Left kidney (tissue), 1 donor: ENCODE measurements at regions not wholly inside any gene's neighbourhood (a gene's known extent, or its start where the extent isn't known, plus 50 kb on each side); places are given as distances from the start of the nearest gene placed in this dataset.
"Not testable (repeated sequence)": the region's sequence is repeated elsewhere in the genome, so short reads cannot be mapped to it uniquely, and the experiment has no call there.

Experiments used
- DNase-seq: peaks from one replicate; pipeline ENCODE4 v3.0.0-alpha.2; 2013

DNA sequence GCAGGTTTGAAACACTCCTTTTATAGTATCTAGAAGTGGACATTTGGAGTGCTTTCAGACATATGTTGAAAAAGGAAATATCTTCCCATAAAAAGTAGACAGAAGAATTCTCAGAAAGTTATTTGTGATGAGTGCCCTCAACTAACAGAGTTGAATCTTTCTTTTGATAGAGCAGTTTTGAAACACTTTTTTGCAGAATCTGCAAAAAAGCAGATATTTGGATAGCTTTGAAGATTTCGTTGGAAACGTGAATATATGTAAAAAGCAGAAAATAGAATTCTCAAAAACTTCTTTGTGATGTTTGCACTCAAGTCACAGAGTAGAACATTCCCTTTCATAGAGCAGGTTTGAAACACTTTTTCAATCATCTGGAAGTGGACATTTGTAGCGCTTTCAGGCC, 676.4 kb upstream of the ZNF337 start:
- not testable (repeated sequence) for DNase-seq

DNA sequence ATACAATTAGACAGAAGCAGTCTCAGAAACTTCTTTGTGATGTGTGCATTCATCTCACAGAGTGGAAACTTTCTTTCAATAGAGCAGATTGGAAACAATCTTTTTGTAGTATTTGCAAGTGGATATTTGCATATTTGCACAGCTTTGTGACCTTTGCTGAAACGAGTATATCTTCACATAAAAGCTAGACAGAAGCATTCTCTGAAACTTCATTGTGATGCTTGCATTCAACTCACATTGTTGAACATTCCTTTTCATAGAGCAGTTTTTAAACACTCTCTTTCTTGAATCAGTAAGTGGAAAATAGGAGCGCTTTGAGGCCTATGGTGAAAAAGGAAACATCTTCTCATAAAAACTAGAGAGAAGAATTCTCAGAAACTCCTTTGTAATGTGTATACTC, 657.9 kb upstream of the ZNF337 start:
- DNase-seq: no peak

- DNase-seq: no peak
Observed at GRCh38 chr20:26347396-26347795, 650.7 kb upstream of the ZNF337 start.

DNA sequence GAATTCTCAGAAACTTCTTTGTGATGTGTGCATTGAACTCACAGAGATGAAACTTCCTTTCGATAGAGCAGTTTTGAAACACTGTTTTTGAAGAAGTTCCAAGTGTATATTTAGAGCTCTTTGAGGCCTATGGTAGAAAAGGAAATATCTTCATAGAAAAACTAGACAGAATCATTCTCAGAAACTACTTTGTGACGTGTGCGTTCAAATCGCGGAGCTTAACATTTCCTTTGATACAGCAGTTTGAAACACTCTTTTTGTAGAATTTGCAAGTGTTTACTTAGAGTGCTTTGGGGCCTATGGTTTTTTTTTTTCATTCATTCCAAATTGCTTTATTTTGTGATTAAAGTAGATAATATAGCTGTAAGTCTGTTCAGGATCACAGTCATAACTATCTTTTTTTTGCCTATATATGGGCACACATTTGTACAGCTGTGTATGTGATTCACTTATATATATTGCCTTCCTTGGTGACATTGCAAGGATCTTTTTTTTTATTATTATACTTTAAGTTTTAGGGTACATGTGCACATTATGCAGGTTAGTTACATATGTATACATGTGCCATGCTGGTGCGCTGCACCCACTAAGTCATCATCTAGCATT, 643.9 kb upstream of the ZNF337 start:
- DNase-seq: not testable (repeated sequence)

GRCh38 chr20:26324177-26324576, 627.5 kb upstream of the ZNF337 start:
- no peak for DNase-seq

GRCh38 chr20:26315054-26315453, 618.4 kb upstream of the ZNF337 start:
- DNase-seq: no peak

GRCh38 chr20:26309720-26310119, 613.1 kb upstream of the ZNF337 start:
- not testable (repeated sequence) for DNase-seq

DNA sequence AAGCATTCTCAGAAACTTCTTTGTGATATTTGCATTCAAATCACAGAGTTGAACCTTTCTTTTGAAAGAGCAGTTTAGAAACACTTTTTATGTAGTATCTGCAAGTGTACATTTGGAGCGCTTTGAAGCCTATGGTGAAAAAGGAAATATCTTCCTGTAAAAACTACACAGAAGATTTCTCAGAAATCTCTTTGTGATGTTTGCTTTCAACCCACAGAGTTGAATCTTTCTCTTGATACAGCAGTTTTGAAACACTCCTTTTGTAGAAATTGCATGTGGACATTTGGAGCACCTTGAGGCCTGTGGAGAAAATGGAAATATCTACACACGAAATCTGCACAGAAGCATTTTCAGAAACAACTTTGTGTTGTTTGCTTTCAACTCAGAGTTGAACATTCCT, 612.3 kb upstream of the ZNF337 start:
- no peak for DNase-seq

GRCh38 chr20:26295006-26295405, 598.4 kb upstream of the ZNF337 start:
- DNase-seq: no peak

- not testable (repeated sequence) for DNase-seq
Observed at GRCh38 chr20:26288379-26289061, 591.9 kb upstream of the ZNF337 start.

DNA sequence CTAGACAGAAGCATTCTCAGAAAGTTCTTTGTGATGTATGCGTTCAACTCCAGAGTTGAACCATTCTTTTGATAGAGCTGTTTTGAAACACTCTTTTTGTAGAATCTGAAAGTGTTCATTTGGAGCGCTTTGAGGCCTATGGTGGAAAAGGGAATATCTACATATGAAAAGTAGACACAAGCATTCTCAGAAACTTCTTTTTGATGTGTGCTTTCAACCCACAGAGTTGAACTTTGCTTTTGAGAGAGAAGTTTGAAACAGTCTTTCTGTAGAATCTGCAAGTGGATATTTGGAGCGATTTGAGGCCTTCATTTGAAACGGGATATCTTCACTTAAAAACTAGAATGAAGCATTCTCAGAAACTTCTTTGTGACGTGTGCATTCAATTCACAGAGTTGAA, 582.6 kb upstream of the ZNF337 start:
- no peak for DNase-seq

GRCh38 chr20:26277339-26277738, 580.7 kb upstream of the ZNF337 start:
- no peak for DNase-seq

- DNase-seq: no peak
Observed at GRCh38 chr20:26276554-26277210, 580.0 kb upstream of the ZNF337 start.

DNA sequence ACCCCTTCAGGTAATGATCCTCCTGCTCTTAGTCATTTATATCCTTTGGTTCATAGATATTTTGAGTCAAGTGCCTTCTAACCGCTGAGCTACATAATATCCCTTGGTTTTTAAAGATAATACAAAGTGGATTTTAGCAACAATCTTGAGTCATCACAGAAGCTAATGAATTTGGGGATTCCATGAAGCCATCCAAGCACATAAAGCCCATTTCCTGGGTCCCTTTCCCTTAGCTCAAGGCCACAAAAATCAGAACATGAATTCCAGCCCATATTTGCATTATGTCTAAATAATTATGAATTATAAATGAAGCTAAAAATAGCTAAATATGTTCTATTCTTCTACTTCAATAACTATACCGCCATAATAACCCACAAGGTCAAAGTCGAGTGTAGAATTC, 572.1 kb upstream of the ZNF337 start:
- not testable (repeated sequence) for DNase-seq

DNA sequence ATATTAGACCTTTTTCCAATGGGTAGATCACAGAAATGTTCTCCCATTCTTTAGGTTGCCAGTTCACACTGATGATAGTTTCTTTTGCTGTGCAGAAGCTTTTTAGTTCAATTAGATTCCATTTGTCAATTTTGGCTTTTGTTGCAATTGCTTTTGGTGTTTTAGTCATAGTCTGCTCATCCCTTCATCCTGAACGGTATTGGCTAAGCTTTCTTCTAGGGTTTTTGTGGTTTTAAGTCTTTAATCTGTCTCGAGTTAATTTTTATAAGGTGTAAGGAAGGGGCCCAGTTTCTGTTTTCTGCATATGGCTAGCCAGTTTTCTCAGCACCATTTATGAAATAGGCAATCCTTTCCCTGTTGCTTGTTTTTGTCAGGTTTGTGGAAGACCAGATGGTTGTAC, 564.3 kb upstream of the ZNF337 start:
- DNase-seq: not testable (repeated sequence)

- not testable (repeated sequence) for DNase-seq
Observed at GRCh38 chr20:26252311-26252975, 555.8 kb upstream of the ZNF337 start.

- DNase-seq: not testable (repeated sequence)
Observed at GRCh38 chr20:26251376-26251775, 554.7 kb upstream of the ZNF337 start.

GRCh38 chr20:26250249-26251114, 553.8 kb upstream of the ZNF337 start:
- not testable (repeated sequence) for DNase-seq

- DNase-seq: no peak
Observed at GRCh38 chr20:26243731-26244130, 547.1 kb upstream of the ZNF337 start.

GRCh38 chr20:26220609-26221008, 524.0 kb upstream of the ZNF337 start:
- not testable (repeated sequence) for DNase-seq

DNA sequence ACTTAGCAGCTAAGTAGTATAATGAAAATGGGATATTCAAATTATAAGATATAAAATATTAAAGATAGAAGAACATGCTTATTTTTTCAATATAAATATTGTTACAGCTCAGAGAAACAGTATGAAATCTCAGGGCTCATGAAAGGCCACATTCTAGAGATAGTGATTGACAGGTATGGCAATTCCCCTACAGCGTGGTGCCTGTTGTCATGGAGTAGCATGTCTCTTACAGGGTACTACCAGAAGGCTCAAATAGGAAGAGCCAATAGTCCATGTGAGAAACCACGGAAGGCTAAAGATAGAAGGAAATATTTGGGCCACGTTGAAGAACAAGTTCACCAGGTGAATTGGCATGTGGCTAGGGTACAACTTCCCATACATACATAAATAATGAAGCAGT, 522.9 kb upstream of the ZNF337 start:
- DNase-seq: not testable (repeated sequence)

DNA sequence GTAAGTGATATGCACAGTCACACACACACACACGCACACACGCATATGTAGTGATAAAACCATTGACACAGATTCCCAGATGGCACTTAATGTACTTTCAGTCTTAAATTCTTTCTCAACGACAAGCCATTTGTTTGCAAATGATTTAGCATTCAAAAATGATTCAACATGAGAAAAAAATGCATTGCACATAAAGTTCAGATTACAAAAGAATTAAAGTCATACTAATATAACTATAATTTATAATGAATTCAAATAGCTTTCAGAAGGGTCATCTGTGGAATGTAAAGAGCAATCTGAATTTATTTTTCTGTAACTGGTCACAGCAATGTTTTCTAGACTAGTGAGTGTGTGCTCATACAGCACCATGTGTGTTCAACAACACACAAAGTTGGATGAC, 521.6 kb upstream of the ZNF337 start:
- no peak for DNase-seq
